HG03025 (cell line): ENCODE measurements at regions not wholly inside any gene's neighbourhood (a gene's known extent, or its start where the extent isn't known, plus 50 kb on each side); places are given as distances from the start of the nearest gene placed in this dataset.

Experiments
- ATAC-seq: cut with Tn5 transposase; IDR thresholded peaks from one replicate; pipeline ENCODE4 v1.9.1; 2021; ENCODE audit warnings: mild to moderate bottlenecking, moderate library complexity; ENCODE audit not compliant: unreplicated experiment, low FRiP score

GRCh38 chr14:38904959-38905358, 198.1 kb downstream of the SEC23A start:
- no peak for ATAC-seq

GRCh38 chr14:38901791-38902190, 201.2 kb downstream of the SEC23A start:
- no peak for ATAC-seq

GRCh38 chr14:38900887-38901286, 202.1 kb downstream of the SEC23A start:
- ATAC-seq: no peak

- no peak for ATAC-seq
Measured at GRCh38 chr14:38887696-38888095, 215.3 kb downstream of the SEC23A start.

- ATAC-seq: no peak
Measured at GRCh38 chr14:38884109-38884508, 218.9 kb downstream of the SEC23A start.

GRCh38 chr14:38883127-38883526, 219.9 kb downstream of the SEC23A start:
- no peak for ATAC-seq

GRCh38 chr14:38882533-38882932, 220.5 kb downstream of the SEC23A start:
- ATAC-seq: no peak

GRCh38 chr14:38880643-38881524, 222.2 kb downstream of the SEC23A start:
- ATAC-seq: no peak

- no peak for ATAC-seq
Measured at GRCh38 chr14:38877744-38878388, 225.2 kb downstream of the SEC23A start.

- ATAC-seq: no peak
Measured at GRCh38 chr14:38874721-38875120, 228.3 kb downstream of the SEC23A start.

- no peak for ATAC-seq
Measured at GRCh38 chr14:38873941-38874612, 229.0 kb downstream of the SEC23A start.

GRCh38 chr14:38870296-38870836, 232.7 kb downstream of the SEC23A start:
- no peak for ATAC-seq

GRCh38 chr14:38868399-38869290, 234.4 kb downstream of the SEC23A start:
- ATAC-seq: no peak

GRCh38 chr14:38867561-38868150, 235.4 kb downstream of the SEC23A start:
- peak; percentile 91 for ATAC-seq

- no peak for ATAC-seq
Measured at GRCh38 chr14:38866461-38866860, 236.6 kb downstream of the SEC23A start.

GRCh38 chr14:38862366-38862765, 240.7 kb downstream of the SEC23A start:
- no peak for ATAC-seq

- no peak for ATAC-seq
Measured at GRCh38 chr14:38860530-38860929, 242.5 kb downstream of the SEC23A start.

- ATAC-seq: no peak
Measured at GRCh38 chr14:38856798-38857197, 246.2 kb downstream of the SEC23A start.

GRCh38 chr14:38855513-38855912, 247.5 kb downstream of the SEC23A start:
- ATAC-seq: no peak

GRCh38 chr14:38851111-38851510, 251.9 kb downstream of the SEC23A start:
- ATAC-seq: no peak
